ENCODE measurements at regions not wholly inside any gene's neighbourhood (a gene's known extent, or its start where the extent isn't known, plus 50 kb on each side); places are given as distances from the start of the nearest gene placed in this dataset.

DNA sequence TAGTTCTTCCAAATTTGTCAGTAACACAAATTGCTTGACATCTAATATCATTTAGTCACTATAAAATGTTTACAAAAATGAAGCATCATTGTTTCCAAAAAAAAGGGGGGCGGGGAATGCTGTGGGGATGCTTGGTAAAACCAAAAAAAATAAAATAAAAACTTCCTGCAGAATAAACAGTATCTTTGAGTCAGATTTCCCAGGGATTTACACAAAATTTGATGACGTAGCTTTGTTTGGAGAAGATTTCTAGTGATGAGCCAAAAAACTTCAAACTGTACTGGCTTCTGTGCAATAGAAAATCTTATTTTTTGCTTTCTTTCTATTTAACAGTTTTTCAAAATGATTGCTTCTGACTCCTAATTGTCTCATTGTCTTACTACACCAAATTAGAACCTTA is 80.0 kb downstream of the MZT1 start:
- no peak overlapping the region for H3K4me3 ChIP-seq (ENCODE audit: low read depth, low read length)
- DNase-seq (ENCODE audit: low read depth) = no peak
- TF ChIP-seq, protein P1, sequence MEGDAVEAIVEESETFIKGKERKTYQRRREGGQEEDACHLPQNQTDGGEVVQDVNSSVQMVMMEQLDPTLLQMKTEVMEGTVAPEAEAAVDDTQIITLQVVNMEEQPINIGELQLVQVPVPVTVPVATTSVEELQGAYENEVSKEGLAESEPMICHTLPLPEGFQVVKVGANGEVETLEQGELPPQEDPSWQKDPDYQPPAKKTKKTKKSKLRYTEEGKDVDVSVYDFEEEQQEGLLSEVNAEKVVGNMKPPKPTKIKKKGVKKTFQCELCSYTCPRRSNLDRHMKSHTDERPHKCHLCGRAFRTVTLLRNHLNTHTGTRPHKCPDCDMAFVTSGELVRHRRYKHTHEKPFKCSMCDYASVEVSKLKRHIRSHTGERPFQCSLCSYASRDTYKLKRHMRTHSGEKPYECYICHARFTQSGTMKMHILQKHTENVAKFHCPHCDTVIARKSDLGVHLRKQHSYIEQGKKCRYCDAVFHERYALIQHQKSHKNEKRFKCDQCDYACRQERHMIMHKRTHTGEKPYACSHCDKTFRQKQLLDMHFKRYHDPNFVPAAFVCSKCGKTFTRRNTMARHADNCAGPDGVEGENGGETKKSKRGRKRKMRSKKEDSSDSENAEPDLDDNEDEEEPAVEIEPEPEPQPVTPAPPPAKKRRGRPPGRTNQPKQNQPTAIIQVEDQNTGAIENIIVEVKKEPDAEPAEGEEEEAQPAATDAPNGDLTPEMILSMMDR (IDR thresholded peaks at IDR 0.05; ENCODE audit: low read depth, low read length, missing control alignments) = no peak

DNA sequence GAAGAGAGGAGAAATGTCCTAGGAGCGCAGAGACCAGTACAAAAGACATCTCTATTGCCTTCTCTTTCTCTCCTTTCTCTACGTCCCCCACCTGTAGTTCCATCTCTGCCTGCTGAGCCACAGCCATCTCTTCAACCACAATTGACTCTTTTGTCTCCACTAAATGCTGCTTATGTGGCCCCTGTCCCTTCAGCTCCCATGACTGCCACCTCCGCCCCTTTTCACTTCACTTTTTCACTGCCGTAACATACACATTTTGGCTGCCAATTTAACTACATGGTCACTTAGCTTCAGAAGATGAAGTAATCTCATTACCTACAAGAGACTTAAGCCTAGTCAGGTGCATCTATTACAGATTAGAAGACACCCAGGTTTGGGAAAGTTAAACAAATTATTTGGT is 81.9 kb downstream of the MZT1 start:
- no peak overlapping the region for H3K4me3 ChIP-seq (ENCODE audit: low read depth, low read length)
- TF ChIP-seq, protein P1 (IDR thresholded peaks at IDR 0.05; ENCODE audit: low read depth, low read length, missing control alignments) = no peak
- DNase-seq (ENCODE audit: low read depth) = no peak

DNA sequence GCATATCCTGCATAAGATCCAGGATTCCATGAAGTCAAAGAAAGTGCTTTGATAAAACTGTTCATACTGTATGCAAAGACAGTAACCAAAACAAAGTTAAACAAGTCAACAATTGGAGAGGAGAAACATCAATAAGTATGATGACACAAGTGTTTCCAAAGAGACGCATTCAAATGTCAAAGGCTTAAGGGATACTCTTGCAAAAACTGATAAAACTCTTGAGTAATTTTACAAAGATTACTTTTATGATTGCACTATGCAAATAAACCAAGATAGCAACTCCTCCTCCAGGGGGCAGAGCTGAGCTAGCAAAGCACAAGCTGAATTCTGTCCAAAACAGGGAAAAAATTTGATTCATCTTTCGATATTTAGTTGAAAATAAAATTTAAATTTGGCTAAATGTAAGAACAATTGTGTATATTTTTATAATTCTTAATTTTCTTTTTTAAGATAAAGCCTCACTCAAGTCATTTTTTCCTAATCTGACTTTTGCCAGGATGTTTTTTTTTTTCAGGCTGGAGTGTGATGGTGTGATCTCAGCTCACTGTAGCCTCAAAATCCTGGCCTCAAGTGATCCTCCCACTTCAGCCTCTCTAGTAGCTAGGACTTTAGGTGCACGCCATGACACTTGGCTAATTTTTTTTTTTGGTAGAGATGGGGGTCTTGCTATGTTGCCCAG is 84.0 kb downstream of the MZT1 start:
- peak; percentile 12 for DNase-seq (ENCODE audit: low read depth)
- H3K4me3 ChIP-seq (ENCODE audit: low read depth, low read length) = no peak overlapping the region
- TF ChIP-seq, protein P1 (IDR thresholded peaks at IDR 0.05; ENCODE audit: low read depth, low read length, missing control alignments) = peak; percentile 70

DNA sequence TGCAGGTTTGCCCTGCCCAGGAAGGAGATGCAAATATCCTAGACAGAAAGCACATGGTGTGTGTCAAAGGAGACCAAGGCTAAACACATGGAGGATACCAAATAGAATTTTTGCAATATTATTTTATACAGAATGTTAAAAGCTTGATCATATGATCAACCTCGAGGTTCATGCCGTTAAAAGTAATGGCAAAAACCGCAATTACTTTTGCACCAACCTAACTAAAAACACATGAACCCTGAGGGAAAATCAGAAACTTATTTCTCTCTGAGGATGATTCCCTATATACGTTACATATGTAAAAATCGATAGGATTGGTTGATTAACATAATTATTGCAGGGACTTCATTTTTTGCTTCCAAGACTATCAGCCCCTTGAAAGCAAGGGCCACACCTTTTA is 88.1 kb downstream of the MZT1 start:
- no peak overlapping the region for H3K4me3 ChIP-seq (ENCODE audit: low read depth, low read length)
- no peak for DNase-seq (ENCODE audit: low read depth)
- TF ChIP-seq, protein P1 (IDR thresholded peaks at IDR 0.05; ENCODE audit: low read depth, low read length, missing control alignments) = no peak

DNA sequence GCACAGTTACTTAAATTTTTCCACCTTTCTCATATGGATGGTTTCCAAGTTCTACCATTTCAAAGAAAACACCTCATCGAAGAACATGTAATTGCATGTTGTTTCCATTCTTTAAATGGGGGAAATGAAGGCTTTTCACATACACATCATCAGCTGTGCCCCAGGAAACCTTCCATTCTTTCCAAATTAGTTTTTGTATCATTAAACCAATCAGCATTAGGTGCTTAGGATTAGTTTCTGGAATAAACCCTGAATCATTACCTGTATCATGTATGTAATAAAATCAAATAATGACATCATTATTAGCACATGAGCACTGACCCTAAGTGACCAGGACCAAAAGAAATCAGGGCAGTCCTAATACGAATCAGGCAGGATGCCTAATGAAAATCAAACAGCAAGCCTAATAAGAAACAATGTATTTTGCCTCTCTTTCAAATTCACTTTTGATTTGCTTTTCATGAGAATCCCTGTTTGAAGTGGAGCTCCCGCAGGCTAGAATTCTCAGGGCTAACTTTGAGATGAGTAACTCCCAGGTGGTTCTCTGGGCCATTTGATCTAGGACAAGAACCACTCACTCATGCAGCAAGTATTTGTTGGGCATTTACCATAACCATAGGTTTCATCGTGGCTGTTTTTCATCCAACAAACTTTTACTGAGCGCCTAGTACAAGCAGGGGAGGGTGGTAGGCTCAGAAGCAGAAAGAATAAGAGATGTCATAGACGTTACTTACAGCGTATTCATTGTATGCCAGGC is 89.2 kb downstream of the MZT1 start:
- H3K4me3 ChIP-seq (ENCODE audit: low read depth, low read length) = no peak overlapping the region
- TF ChIP-seq, protein P1 (IDR thresholded peaks at IDR 0.05; ENCODE audit: low read depth, low read length, missing control alignments) = no peak
- no peak for DNase-seq (ENCODE audit: low read depth)

DNA sequence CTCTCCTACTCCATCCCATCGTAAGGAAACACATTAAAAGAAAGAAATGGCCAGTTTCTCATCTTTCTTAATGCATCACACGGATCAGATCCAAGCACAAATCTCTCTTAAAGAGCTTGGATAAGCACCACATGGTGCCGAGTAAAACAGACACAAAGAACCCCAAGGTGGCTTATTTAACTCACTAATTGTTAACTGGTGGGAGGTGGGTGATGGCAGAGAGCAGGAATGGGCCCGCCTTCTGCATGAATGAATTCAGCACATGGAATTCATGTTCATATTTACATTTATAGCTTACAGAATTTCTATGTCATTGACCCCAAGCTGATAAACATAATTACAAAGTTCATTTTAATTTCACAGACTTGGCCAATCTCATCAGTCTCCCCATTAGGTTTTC is 89.9 kb downstream of the MZT1 start:
- TF ChIP-seq, protein P1 (IDR thresholded peaks at IDR 0.05; ENCODE audit: low read depth, low read length, missing control alignments) = no peak
- no peak for DNase-seq (ENCODE audit: low read depth)
- H3K4me3 ChIP-seq (ENCODE audit: low read depth, low read length) = no peak overlapping the region
